CD4-positive, alpha-beta T cell treated with Interleukin-10 for 1 hour (primary cell): ENCODE measurements at regions not wholly inside any gene's neighbourhood (a gene's known extent, or its start where the extent isn't known, plus 50 kb on each side); places are given as distances from the start of the nearest gene placed in this dataset.

ENCODE experiments used
- DNase-seq: peaks from one replicate; pipeline ENCODE4 v3.0.0-alpha.2; 2020

DNA sequence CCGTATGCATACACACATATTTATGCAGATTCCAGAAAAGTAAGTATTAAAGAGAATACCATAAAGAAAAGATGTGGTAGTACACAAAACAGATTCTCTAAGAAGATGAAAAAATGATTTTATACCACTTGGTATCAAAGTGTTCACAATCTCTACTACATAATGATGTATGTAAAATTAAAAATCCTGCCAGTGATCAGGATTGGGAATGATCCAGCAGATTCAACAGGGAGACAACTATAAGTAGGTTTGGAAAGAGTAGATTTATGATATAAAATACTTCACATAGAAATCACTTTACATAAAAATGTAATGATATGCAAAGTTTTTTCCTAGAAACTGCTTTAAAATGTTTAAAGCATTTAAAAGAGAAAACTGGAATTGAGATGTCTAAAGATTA lies 447.0 kb downstream of the CNTNAP4 start:
- DNase-seq: no peak

DNA sequence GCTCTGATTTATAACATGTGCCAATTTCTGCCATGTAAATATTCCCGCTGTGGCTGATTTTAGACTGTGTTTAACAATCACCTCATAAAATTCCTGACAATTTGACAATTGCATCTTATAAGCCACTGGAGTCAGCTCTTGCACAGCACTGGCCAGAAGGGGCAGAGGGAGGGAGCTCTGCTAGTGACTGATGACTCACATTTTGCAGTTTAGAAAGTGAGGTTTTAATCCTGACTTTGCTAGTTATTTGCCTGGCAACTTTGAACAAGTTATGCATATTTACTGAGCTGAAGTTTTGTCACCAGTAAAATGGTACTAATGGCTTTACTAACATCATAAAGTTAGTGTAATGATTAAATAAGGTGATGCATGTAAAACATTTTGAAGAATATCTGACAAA lies 452.3 kb downstream of the CNTNAP4 start:
- no peak for DNase-seq

GRCh38 chr16:76732894-76733293 lies 455.7 kb downstream of the CNTNAP4 start:
- DNase-seq: no peak

GRCh38 chr16:76741623-76742022 lies 449.4 kb upstream of the MON1B start:
- DNase-seq: no peak

DNA sequence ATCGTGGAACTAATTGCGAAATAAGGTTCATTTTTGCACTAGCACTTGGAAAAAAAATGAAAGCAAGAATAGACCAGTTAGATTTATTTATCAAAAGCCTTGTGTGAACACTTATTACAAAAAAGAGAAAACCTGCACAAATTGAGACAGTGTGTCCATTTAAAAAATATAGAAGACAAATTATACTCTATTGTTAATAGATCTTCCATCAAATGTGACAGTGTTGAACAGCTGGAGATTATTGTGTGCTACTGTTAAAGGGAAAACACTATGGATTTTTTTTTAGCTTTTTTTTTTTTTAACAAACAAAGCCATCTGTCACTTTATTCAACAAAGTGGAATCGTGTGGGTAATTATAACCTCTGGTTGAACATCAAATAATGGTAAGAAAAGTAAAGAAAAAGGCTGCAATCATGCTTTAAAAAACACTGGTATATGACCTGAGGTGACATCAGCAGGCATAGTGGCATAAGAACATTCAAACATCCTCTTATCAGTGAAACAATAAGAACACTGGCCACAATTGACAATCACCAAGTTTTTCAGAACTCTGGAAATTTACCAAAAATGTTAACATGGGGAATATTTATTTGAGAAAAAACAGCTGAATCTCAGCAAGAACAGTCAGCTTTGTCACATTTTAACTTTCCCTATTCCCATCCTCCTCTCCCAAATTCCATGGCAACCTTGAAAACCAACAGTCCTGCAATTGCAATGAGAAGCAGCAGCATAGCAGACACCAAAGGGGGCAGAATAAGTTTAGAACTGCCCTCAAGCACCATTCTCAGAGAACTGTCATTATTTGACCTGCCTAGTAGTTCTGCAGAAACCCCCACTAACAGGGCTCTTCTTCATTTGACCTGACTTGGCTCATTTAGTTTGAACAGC lies 442.3 kb upstream of the MON1B start:
- DNase-seq: no peak

GRCh38 chr16:76749780-76750375 lies 441.1 kb upstream of the MON1B start:
- DNase-seq: no peak

DNA sequence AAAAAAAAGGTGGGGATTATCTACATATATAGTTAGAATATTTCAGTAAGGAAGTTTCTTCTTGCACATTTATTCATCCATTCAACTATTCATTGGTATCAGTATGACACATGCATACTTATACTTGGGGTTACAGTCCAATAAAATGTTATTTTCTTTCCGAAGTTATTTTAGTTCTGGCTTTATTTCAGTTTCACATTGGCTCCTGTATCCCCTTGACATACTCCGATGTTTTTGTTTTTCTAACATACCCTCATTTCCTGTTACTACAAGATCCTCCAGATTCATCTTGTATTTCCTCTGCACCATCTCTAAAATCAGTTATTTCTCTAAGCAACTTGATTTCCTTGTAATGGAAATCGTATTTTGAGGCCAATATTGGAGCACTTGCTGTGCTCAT lies 435.5 kb upstream of the MON1B start:
- DNase-seq: no peak

GRCh38 chr16:76756423-76756822 lies 434.6 kb upstream of the MON1B start:
- DNase-seq: no peak

DNA sequence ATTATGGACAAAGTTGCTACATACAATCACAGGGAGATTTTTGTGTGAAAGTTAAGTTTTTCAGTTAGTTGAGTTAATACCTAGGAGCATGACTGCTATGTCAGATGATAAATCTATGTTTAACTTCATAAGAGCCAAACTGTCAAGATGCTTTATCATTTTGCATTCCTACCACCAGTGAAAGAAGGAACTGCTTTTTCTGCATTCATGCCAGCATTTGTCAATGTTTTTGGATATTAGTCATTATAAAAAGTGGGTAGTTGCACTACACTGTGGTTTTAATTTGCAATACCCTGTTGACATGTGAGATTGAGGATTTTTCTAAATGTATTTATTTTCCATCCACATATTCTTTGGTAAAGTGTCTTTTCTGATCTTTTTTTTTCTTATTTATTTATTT lies 434.0 kb upstream of the MON1B start:
- no peak for DNase-seq

- no peak for DNase-seq
These were observed 424.5 kb upstream of the MON1B start for GRCh38 chr16:76766538-76766937.

DNA sequence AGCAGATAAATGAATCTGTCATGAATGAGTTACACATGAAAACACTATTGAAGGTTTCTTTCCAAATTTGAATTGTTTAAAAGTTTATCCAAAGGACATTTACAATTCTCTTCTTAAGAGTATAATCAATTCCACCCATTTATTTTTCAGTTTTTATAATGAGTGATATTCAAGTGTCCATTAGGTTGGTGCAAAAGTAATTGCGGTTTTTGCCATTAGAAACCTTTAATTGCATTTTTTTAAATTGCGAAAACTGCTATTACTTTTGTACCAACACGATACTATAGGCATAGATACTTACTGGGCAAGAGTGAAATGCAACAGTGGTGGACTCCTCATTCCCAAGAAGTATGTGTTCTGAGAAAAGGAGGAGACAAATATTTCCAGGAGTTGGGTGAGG lies 422.7 kb upstream of the MON1B start:
- no peak for DNase-seq

DNA sequence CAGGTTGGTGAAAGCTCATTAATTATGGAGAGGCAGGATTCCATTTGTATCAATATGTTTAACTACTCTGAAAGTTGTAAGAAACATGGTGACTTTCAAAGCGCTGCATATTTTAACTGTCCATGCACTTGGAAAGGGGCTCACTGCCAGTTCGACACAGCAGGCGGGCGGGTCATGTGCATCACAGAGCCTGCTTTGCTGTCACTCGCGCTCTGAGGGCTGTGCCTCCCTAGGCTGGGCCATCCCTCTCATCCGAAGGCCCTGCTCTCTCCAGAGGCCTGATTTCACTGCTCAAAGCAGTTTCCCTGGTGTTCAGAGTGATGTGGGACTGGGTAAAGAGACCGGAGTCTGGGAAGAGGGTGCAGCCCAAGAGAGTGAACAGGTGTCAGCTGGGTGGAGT lies 422.0 kb upstream of the MON1B start:
- DNase-seq: no peak

DNA sequence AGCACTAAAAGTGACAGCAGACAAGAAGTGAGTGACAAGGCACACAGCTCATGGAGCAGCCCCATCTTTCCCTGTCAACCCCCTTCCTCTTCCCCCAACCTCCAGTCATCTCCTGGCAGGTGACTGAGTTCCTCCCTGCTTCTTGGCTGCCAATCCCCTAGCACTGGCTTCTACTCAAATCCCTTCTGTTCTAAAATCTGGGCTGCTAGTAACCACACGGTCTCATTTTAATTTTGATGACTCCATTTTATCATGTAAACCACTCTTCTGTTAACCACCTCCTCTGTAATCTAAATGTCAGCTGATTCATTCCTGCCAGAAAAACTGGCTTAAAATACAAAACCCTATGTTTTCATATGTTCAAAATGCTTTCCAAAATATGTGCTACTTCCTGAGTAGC lies 419.8 kb upstream of the MON1B start:
- DNase-seq: no peak

- no peak for DNase-seq
These were observed 413.1 kb upstream of the MON1B start for GRCh38 chr16:76777721-76778465.

GRCh38 chr16:76780556-76780955 lies 410.4 kb upstream of the MON1B start:
- DNase-seq: no peak

GRCh38 chr16:76784530-76784929 lies 406.5 kb upstream of the MON1B start:
- no peak for DNase-seq

- no peak for DNase-seq
These were observed 403.6 kb upstream of the MON1B start for GRCh38 chr16:76787394-76787793.

GRCh38 chr16:76791151-76791550 lies 399.8 kb upstream of the MON1B start:
- no peak for DNase-seq

DNA sequence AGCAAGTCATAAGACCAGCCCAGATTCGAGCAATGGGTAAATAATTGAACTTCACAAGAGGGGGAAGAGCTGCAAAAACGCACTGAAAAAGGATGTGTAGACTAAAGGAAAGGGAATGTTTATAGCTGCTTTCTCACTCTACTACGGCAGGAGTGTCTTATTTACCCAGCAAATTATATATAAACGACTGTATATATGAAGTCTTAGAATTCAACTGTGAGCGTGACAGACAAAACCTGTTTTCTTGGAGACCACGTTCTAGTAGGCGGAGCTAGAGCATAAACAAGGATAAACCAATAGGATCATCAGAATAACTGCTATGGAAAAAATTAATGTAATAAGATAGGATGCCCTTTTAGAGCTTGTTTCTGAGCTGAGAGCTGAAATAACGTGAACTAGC lies 394.6 kb upstream of the MON1B start:
- no peak for DNase-seq

- no peak for DNase-seq
These were observed 394.0 kb upstream of the MON1B start for GRCh38 chr16:76796978-76797377.

DNA sequence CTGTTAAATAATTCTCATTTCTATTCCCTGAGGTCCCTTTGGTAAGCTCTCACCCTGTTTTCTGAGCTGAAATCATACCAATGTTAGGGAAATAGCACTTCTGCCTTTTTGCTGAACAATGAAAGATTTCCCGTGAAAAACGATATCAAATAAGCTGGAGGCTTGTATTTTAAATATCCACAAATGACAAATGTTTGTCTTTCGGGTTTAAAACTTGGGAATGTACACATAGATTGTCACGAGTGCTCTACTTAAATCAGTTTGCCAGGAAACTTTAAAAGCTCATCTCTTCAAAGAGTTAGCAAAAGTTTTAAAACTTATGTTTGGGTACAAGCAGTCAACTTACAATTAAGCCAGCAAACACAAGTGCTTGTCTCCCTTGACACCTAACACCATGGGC lies 393.5 kb upstream of the MON1B start:
- no peak for DNase-seq

- DNase-seq: no peak
These were observed 390.8 kb upstream of the MON1B start for GRCh38 chr16:76800196-76800595.

DNA sequence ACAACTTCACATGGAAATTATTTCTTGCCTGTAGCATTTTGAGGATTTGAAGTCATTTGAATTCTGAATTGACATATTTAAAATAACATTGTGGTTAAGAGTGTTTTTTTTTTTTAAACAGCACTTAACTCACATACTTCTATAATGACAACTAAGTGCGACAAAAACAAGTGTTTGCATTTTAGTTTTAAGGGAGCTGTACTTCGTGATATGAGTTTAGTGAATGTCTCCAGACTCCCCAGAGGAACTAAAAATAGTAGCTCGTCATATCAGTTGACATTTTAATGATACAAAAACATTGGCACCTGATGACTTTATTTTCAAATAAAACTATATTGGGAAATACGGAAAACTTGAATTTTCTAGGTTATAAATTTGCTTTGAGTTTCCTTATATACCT lies 389.6 kb upstream of the MON1B start:
- no peak for DNase-seq

DNA sequence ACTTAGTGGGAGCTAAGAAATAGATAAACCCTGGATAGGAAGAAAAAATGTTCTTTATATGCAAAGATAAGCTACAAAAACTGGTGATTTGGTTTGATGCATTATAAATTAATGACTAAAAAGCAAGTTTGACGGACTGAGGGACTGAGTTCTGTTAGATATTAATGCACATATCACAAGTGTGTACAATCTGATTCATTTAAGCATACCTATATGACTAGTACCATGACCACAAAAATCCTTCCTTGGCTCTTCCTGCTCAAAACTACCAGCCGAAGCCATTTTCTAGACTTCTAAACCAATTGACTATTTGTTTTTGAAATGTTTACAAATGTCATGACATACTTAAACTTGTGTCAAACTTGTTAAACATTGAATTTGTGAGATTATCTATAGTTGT lies 374.5 kb upstream of the MON1B start:
- no peak for DNase-seq
